ENCODE measurements at regions not wholly inside any gene's neighbourhood (a gene's known extent, or its start where the extent isn't known, plus 50 kb on each side); places are given as distances from the start of the nearest gene placed in this dataset.

DNA sequence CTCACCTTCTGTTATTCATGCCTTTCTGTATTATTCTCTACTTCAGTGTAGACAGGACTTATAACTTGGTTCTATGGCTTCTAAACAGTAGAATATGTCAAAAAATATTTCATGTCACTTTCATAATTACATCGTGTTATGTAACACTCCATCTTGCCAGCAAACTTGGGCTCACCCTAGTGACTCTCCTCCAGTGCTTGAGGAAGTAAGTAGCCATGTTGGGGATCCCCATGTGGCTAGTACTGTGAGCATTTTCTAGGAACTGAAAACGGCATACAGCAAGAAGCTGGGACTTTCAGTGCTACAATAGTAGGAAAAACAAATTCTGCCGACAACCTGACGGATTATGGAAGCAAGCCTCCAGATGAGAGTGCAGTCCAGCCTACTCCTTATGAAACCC lies 495.6 kb downstream of the SLITRK6 start:
- no peak overlapping the region for H4K8ac ChIP-seq (ENCODE audit: low read depth in 2 of 2, low read length in 2 of 2)
- no peak overlapping the region for H3K9ac ChIP-seq (ENCODE audit: low read depth, low read length)
- ChIA-PET POLR2A (ENCODE audit: unreplicated experiment) (no interaction called here), CTCF (no interaction called here)
- H3K36me3 ChIP-seq (ENCODE audit: control insufficient read depth, insufficient read depth, low read length), result no peaks in the 10 kb centered on the region
- no peak overlapping the region for H2BK15ac ChIP-seq (ENCODE audit: low read depth, low read length)
- H3K23ac ChIP-seq (ENCODE audit: low read depth, low read length), result no peak overlapping the region
- no peak for DNase-seq
- no CpG with 5 or more reads among the region's 4 CpGs for WGBS, 2 experiments (ENCODE audit: extremely low coverage in 2 of 2, insufficient read length in 1 of 2)
- no peaks in the 10 kb centered on the region for H4K20me1 ChIP-seq (ENCODE audit: insufficient read depth, low read length)
- H3K56ac ChIP-seq (ENCODE audit: extremely low read depth, insufficient read depth, low read length), result no peak overlapping the region
- no peaks in the 10 kb centered on the region for H3K9me3 ChIP-seq (ENCODE audit: control insufficient read depth, insufficient read depth, low read length)
- H3K79me1 ChIP-seq (ENCODE audit: low read depth in 1 of 2, low read length in 2 of 2), result no peaks in the 10 kb centered on the region
- dilution Hi-C loops (cut with HindIII; ENCODE audit: low sequenced_read_pairs, unreplicated experiment) (no loop called here), intact Hi-C loops (cut with micrococcal nuclease) (no loop called here), in situ Hi-C loops (cut with MboI; ENCODE audit: low sequenced_read_pairs) (no loop called here)
- H3K4me1 ChIP-seq (ENCODE audit: control insufficient read depth, insufficient read depth, low read length), result no peaks in the 10 kb centered on the region
- no peak overlapping the region for H2AK9ac ChIP-seq (replicated peaks; ENCODE audit: low read depth, low read length, poor library complexity)
- no peak overlapping the region for H3K18ac ChIP-seq (ENCODE audit: low read depth, low read length)
- no peak overlapping the region for H3K27ac ChIP-seq (ENCODE audit: insufficient read depth, low read length)
- TF ChIP-seq MXI1 (IDR thresholded peaks at IDR 0.05; ENCODE audit: borderline replicate concordance, low read depth, low read length) (no peak), FOS (IDR thresholded peaks at IDR 0.05; ENCODE audit: low read depth, low read length) (no peak), NFE2L2 (IDR thresholded peaks at IDR 0.05; ENCODE audit: low read depth, low read length) (no peak), MAFK (IDR thresholded peaks at IDR 0.05; ENCODE audit: low read depth, low read length) (no peak), CEBPB (IDR thresholded peaks at IDR 0.05; ENCODE audit: low read depth, low read length) (no peak), CHD1 (IDR thresholded peaks at IDR 0.05; ENCODE audit: low read depth, low read length) (no peak), SMC3 (IDR thresholded peaks at IDR 0.05; ENCODE audit: low read depth, low read length) (no peak), RAD21 (IDR thresholded peaks at IDR 0.05; ENCODE audit: low read length) (no peak)
- TF ChIP-seq, protein P1, sequence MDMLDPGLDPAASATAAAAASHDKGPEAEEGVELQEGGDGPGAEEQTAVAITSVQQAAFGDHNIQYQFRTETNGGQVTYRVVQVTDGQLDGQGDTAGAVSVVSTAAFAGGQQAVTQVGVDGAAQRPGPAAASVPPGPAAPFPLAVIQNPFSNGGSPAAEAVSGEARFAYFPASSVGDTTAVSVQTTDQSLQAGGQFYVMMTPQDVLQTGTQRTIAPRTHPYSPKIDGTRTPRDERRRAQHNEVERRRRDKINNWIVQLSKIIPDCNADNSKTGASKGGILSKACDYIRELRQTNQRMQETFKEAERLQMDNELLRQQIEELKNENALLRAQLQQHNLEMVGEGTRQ (IDR thresholded peaks at IDR 0.05; ENCODE audit: low read depth, low read length), result no peak
- no peak overlapping the region for H2BK20ac ChIP-seq (ENCODE audit: low read depth, low read length)
- H2BK5ac ChIP-seq (ENCODE audit: low read depth, low read length, poor library complexity, severe bottlenecking), result no peak overlapping the region
- H2AFZ ChIP-seq (replicated peaks; ENCODE audit: low read length, poor library complexity), result no peak overlapping the region
- no peak overlapping the region for H2AK5ac ChIP-seq (ENCODE audit: low read depth, low read length)
- ATAC-seq (ENCODE audit: low read depth), result no peak
- no peaks in the 10 kb centered on the region for H3K9me1 ChIP-seq (ENCODE audit: insufficient read depth, low read length)
- BruUV-seq (replicated peaks), result no TSS peak
- H4K5ac ChIP-seq (ENCODE audit: low read depth, low read length), result no peak overlapping the region
- no peak overlapping the region for H3K14ac ChIP-seq (replicated peaks; ENCODE audit: low read depth, low read length)
- H3K4me3 ChIP-seq (ENCODE audit: insufficient read depth, low read depth, low read length), result no peak overlapping the region
- H3K4me2 ChIP-seq (ENCODE audit: low read depth, low read length), result no peak overlapping the region
- no peak overlapping the region for H2BK120ac ChIP-seq (ENCODE audit: low read depth, low read length)
- H3K4ac ChIP-seq (ENCODE audit: low read depth, low read length), result no peak overlapping the region
- H3K27me3 ChIP-seq (ENCODE audit: control insufficient read depth, insufficient read depth, low read length), result no peaks in the 10 kb centered on the region
- H4K91ac ChIP-seq (ENCODE audit: insufficient read depth, low read depth, low read length), result no peak overlapping the region

All from IMR-90 (cell line).